ENCODE measurements at regions not wholly inside any gene's neighbourhood (a gene's known extent, or its start where the extent isn't known, plus 50 kb on each side); places are given as distances from the start of the nearest gene placed in this dataset.

DNA sequence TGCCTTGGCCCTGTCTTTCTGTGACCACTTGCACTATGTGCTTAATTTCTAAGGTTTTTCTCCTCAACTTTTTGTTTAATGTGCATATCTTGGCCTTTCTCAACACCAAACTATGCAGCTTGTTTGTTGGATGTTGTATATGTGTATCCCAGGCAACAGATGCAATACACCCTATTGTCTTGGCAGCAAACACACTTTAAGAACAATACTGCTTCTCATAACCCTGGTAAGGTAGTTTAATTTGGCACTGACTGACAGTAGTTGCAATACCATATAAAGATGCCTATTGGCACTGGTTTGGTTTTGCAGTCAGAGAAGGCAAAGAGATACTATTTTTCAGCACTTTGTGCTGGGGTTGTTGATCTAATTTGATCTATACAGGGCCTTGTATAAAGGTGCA is 360.7 kb upstream of the CWC22 start:
- TF ChIP-seq, protein P1, sequence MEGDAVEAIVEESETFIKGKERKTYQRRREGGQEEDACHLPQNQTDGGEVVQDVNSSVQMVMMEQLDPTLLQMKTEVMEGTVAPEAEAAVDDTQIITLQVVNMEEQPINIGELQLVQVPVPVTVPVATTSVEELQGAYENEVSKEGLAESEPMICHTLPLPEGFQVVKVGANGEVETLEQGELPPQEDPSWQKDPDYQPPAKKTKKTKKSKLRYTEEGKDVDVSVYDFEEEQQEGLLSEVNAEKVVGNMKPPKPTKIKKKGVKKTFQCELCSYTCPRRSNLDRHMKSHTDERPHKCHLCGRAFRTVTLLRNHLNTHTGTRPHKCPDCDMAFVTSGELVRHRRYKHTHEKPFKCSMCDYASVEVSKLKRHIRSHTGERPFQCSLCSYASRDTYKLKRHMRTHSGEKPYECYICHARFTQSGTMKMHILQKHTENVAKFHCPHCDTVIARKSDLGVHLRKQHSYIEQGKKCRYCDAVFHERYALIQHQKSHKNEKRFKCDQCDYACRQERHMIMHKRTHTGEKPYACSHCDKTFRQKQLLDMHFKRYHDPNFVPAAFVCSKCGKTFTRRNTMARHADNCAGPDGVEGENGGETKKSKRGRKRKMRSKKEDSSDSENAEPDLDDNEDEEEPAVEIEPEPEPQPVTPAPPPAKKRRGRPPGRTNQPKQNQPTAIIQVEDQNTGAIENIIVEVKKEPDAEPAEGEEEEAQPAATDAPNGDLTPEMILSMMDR (IDR thresholded peaks at IDR 0.05) = no peak
- TF ChIP-seq POLR2A (IDR thresholded peaks at IDR 0.05) = no peak
